ENCODE measurements at regions not wholly inside any gene's neighbourhood (a gene's known extent, or its start where the extent isn't known, plus 50 kb on each side); places are given as distances from the start of the nearest gene placed in this dataset.

DNA sequence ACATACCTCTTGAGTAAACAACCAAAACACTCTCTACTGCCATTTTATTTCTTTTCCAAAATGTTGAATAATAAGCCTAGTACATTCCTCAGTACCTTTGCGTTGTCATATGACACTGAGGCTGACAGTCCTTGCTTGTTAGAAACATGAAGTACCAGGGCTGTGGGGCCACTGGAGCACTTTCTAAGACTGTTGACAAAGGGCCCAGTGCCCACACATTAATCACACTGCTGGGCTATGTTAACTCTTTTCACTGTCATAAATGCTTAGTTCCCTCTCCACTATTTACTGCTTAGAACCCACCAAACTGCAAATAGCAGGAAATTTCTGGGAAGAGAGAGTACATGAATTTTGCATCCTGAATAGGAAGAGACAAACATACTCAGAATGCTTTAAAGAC lies 57.1 kb downstream of the FAM47B start:
- no peak for DNase-seq (ENCODE audit: low read depth)

DNA sequence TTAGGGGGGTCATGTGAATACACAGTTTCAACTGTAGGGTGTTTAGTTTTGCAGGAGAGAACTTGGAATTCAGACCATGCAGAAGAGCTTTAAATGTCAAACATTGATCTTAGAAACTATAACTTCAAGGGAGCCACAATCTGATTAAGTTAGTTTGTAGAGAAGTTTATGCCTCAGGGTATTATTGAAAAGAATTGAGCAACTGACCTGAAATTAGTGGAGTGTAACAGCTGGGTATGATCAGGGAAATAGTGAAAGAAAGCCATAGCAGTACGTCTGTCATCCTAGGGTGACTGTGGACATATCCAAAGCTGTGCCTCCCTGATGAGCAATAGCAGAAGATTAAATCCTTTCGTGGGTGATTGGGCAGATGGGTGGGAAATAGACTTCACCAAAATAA lies 63.8 kb downstream of the FAM47B start:
- no peak for DNase-seq (ENCODE audit: low read depth)

DNA sequence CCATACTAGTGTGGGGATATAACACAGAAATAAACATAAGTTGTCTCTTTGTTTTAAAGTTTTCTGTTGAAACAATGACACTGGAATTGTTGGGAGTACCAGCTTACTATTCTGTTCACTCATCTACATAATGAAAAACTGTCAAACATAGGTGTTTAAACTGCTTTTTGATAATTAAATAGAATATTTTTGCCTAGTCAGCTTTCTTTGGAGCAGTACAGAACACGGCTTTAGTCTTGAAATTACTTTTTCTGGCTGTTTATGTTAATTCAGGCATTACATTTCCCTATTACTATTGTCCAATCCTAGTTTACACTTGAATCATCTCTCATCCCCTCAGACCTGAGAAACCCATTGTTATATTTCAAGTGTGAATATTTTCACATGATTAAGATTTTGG lies 73.0 kb downstream of the FAM47B start:
- DNase-seq (ENCODE audit: low read depth): no peak

DNA sequence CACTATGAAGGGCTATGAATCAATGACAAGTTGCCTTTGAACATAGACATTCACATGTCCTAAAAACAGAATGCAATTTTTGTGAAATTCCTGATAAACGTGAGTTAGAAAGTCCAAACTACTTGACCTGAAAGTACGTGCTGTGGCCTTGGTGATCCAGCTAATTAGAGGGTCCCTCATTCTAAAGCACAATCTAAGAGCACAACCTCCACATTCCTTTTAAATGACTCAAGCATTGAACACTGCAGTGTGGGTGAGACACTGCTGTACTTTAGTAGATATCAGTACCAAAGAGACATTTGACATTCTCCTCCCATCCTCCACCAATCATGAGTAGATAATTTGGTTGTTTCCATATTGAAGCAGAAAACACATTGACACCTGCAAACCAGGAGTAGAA lies 73.5 kb downstream of the FAM47B start:
- peak; percentile 5 for DNase-seq (ENCODE audit: low read depth)

DNA sequence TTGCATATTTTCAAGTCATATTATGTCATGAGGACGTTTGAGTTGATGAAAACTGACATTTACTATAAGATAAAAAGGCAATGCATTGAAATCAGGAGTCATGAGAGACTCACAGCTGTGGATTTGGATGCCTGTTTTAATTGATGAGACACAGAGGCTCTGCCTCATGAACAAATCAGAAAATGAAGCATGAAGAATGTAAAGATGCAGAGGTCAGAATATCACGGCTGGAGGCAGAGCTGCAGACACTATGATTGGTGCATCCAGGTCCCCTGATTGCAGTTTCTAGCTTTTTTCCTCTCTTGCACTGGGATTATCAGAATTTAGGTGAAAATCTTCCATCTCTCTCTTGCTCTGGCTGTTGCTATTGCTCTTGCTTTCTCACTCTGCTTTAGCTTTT lies 74.7 kb downstream of the FAM47B start:
- DNase-seq (ENCODE audit: low read depth): no peak

DNA sequence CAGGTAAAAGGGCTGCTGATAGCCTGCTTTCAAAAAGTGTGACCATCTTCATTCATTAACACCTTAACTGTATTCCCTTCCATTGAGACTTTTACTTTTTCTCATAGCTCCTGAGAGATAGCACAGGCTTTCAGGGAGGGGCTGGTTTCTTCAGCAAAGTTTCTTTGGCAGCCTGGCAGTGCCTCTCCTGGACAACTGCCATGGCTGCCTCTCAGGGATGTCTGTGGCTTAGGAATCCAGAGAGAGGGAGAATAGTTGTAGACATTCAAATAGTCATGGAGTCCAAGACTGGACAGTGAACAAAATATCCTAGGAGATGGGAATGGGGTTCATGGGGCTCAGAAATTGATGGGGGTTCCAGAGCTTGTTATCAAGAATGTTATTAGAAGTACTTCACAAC lies 81.1 kb downstream of the FAM47B start:
- DNase-seq (ENCODE audit: low read depth): no peak

DNA sequence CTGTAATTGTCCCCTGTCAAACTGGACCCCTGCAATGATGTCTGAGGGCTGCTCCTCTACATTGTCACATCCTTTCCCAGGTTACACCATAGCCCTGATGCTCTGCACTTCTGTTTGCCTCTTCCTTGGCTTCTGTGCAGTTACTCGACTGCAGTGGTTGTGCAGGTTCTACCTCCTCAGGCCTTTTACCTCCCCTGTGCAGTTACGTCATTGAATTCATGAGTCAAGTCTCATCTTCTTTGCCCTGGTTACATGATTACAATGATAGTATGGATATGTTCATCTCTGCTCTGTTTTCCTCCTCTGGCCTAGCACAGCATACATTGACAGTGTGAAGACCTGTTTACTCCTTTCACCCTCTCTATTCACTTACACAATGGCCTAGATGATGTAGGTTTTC lies 83.2 kb downstream of the FAM47B start:
- no peak for DNase-seq (ENCODE audit: low read depth)

DNA sequence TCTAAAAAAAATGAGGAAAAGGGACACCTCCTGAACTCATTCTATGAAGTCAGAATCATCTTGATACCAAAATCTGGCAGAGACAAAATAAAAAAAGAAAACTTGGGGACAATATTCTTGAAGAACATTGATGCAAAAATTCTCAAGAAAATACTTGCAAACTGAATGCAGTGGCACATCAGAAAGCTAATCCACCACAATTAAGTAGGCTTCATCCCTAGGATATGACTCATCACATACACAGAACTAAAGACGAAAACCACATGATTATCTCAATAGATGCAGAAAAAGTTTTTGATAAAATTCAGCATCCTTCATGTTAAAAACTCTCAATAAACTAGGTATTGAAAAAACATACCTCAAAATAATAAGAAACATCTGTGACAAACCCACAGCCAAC lies 98.3 kb downstream of the FAM47B start:
- DNase-seq (ENCODE audit: low read depth): peak; percentile 36

DNA sequence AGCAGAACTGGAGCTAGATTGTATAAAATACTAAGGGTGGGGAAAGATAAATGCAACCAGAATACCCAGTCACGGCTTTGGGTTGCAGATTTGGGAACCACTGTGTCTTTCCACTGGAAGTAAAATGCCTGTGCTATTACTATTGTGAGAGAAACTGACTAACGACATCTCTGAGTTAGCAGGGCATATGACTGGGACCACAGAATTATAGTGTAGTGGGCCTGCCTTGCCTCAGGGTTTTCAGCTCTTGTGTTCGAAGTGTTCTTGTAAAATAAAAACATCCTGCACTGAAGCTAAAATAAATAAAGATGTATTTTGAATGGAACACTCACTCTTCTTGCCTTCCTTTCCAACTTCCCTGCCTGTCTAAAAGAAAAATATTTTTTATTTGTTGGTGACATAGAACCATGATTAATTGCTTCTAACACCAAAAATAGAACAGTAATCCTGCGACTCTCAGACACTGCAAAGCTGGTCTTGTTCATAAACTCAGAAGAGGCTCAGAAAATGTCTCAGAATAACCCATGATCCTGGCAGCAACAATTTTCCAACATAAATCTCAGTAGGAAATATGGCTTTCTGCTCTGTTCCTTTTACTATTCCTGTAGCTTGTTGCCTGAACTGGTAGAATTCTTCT lies 104.2 kb downstream of the FAM47B start:
- DNase-seq (ENCODE audit: low read depth): no peak

DNA sequence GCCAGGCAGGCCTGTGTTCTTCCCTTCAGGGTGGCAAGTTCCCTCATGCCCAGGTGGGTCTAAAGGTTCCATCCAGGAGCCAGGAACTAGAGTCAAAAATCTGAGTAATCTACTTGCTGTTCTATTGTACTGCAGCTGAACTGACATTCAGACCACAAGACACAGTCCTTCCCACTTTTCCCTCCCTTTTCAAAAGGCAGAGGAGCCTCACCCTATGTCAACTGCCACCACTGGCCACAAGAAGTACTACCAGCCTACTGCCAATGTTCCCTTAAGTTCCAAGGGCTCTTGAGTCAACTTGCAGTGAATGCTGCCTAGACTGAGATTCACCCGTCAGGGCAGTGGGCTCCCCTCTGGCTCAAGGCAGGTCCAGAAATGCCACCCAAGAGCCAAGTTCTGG lies 133.5 kb downstream of the FAM47B start:
- no peak for DNase-seq (ENCODE audit: low read depth)

DNA sequence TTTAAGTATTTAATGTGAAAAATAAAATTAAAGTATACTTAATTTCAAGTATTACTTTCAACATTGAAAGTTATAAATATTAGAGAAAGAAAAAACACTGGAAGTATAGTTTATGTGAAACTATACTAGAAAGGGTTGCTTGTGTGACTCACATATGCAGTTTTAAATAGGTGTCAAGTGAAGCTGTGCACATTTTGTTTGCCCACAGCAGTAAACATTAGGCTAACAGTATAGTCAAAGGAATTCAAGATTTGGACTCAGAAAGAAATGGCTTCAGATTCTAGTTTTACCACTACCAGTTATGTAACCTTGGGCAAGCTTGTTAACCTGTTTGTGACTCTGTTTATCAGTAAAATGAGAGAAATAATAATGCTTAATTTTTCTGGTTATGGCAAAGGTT lies 148.2 kb downstream of the FAM47B start:
- no peak for DNase-seq (ENCODE audit: low read depth)

DNA sequence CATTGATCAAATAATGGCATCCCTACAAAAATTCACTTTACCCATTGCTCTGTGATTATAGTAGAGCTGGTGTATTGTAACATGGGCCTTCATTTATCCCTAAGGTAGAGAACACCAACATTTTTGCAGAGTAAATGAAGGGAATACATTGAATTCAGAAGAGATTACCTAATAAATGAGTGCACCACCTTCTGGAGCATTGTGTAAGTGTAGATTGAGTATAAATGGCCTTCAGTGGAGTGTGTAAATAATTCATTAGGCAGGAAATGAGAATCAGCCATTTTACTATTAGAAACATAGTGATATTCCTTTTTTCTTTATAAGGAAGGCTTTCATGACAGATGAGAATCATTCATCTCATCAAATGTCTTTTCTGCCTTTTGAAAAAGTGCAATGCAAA lies 155.8 kb downstream of the FAM47B start:
- peak; percentile 10 for DNase-seq (ENCODE audit: low read depth)

DNA sequence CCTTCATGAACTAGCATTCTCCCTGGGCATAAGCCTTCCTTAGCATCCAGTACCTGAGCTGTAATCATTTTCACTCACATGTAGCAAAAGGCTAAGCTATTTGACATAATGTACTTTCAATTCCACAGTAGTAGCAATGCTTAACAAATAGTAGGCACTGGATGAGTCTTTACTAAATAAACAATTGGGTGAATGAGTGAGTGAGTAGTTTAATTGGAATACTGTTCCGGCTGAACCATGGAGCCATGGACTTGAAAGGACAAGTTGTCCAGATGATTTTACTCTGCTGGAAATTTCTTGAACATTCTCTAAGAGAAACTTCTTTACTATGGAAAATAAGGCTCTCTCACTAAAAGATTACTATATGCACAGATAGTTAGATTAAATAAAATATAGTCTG lies 159.3 kb downstream of the FAM47B start:
- DNase-seq (ENCODE audit: low read depth): peak; percentile 10

DNA sequence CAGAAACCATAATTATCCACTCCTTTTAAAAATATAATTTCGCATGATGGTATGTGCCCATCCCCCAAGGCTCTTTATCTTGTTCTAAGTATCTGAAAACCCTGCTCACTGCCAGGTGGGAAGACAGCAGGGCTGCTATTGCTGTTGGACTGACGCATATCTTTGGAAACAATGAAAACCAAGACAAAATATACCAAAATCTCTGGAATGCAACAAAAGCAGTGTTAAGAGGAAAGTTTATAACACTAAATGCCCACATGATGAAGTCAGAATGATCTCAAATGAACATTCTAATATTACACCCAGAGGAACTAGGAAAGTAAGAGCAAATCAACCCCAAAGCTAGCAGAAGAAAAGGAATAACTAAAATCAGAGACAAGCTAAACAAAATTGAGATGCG lies 162.0 kb downstream of the FAM47B start:
- no peak for DNase-seq (ENCODE audit: low read depth)

DNA sequence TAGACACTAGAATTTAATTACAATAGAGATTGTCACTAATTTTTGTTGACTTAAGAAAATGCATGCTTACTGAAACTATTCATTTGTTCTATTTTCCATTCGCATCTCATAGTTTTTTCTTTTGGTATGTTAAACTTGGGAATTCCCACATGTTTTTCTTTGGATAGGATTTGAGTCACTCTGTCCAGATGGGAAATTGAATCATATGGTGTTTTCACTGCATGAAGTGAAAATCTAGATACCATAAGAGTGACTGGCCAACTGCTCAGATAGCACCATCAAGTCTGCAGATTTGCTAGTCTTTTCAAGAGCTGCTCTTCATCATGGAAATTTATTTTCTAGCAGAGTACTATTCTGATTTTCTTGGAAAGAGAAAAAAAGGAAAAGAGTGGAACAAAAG lies 172.6 kb downstream of the FAM47B start:
- peak; percentile 40 for DNase-seq (ENCODE audit: low read depth)

DNA sequence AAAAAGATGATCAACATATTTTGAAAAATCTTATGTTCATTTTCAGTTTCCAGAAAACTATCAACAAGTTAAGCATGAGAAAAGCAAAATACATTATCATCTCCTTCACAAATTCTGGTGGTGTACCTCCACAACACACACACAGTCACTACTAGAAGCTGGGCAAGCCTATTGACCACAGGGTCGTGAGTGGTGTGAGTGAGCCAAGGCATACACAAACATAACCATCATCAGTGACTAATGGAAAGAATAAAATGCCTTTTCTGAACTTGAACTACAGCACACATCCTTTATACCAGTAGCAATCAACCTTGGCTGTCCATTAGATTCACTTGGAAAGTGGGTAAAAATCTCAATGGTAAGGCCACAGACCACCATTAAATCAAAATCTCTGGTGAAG lies 180.2 kb downstream of the FAM47B start:
- DNase-seq (ENCODE audit: low read depth): peak; percentile 10

DNA sequence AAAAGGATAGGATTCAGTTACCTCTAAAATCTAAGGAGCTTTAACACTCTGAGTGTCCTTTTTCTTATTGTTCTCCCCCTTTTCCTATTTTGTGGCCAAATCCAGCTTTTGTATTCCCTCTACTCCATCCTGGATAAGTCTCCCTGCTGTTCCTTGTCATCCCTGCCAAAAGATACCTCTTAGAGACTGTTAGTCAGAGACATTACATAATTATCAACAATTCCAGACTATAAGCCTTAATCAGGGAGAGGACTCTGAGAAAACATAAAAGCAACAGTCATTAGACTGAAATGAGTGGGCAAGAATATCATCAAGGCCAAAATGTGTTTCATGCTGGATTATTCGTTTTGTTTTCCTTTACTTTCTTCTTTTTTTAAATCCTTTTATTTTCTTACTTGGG lies 206.9 kb downstream of the FAM47B start:
- no peak for DNase-seq (ENCODE audit: low read depth)

DNA sequence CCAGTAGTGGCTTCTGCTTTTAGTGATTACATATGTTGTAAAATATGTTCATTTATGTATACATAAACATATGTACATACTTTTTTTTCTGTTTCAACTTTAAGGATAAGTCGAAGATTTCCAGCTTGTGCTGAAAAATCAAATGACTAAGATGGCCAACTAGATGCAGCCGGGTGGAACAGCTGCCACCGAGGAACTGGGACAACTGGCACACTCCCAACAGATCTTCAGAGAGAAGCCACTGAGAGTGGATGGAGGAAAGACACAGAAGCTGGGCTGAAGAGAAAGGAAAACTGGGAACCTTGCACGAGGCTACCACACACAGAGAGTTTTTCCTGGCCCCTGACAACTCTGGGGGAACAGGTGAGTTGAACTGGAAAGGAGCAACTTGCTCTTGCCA lies 207.5 kb downstream of the FAM47B start:
- no peak for DNase-seq (ENCODE audit: low read depth)

DNA sequence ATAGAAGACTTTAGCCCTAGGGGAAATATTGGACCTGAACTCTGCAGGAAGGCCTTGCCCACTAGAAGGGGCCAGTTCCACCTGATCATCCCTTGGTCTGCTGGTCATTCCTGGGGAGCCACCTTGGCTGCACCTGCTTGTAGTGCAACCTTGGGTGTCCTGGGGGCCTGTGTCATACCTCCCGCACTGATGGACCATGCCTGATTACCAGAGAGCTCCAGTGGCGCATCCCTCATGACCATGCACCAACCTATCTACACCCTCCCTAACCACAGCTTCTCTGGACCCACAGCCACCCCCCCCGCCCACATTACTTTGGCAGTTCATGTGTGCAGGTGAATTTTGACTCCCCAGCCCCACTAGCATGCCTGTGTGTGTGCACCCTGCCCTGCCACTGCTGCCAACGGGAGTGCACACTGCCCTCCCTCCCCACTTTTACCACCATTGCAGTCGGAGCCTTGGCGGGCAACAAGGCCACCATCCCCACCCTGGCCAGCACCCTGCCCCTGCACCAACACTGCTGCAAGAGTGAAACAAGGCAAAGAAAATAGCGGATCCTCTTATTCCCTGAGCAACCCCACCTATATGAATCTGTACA lies 208.1 kb downstream of the FAM47B start:
- DNase-seq (ENCODE audit: low read depth): no peak

DNA sequence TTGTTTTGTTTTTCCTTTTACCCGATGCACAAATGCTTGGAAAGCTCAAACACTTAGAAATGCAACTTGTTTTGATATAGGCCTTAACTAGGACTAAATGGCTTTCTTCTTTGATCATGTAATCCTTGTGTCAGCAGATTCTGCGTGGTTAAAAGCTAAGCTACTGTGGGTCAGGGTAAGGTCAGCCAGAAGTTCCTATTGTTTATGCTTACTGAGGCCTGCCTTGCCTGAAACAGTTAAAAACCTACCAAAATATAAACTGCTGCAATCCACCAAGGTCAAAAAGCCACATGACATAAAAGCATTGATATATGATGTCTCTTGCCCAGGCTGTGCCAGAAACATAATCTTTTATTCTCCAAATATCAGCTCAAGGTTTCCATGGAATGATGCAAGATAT lies 223.4 kb downstream of the FAM47B start:
- peak; percentile 19 for DNase-seq (ENCODE audit: low read depth)
